Mucosa of rectum (tissue), 2 donors: ENCODE measurements at regions not wholly inside any gene's neighbourhood (a gene's known extent, or its start where the extent isn't known, plus 50 kb on each side); places are given as distances from the start of the nearest gene placed in this dataset.

Experiments used
- H3K27ac ChIP-seq, 2 donors: one replicate each; pipeline ENCODE4 v1.7.0; 2013; ENCODE audit warnings: inconsistent platforms in 2 of 2, low read depth in 2 of 2, low read length in 2 of 2
- H3K27me3 ChIP-seq, 2 donors: one replicate each; pipeline ENCODE4 v1.7.0; 2013; ENCODE audit warnings: low read length in 2 of 2; ENCODE audit not compliant: control insufficient read depth in 2 of 2, insufficient read depth in 2 of 2
- H3K36me3 ChIP-seq, 2 donors: one replicate each; pipeline ENCODE4 v1.7.0; 2013; ENCODE audit warnings: low read length in 2 of 2; ENCODE audit not compliant: control insufficient read depth in 2 of 2, insufficient read depth in 2 of 2
- H3K4me1 ChIP-seq, 2 donors: one replicate each; pipeline ENCODE4 v1.7.0; 2013; ENCODE audit warnings: low read length in 2 of 2, mild to moderate bottlenecking in 1 of 2; ENCODE audit not compliant: control insufficient read depth in 2 of 2, insufficient read depth in 2 of 2
- H3K4me3 ChIP-seq, 2 donors: one replicate each; pipeline ENCODE4 v1.7.0; 2013; ENCODE audit warnings: low read length in 2 of 2
- H3K9ac ChIP-seq, 2 donors: one replicate each; pipeline ENCODE4 v1.7.0; 2013; ENCODE audit warnings: low read length in 2 of 2, low read depth in 1 of 2, mild to moderate bottlenecking in 1 of 2
- H3K9me3 ChIP-seq, 2 donors: one replicate each; pipeline ENCODE4 v1.7.0; 2013; ENCODE audit warnings: low read length in 2 of 2; ENCODE audit not compliant: control insufficient read depth in 2 of 2
- donor health status: healthy.
- donor health status: Normal muscosa, but diverticular disease.

- no peaks in the 10 kb centered on the region for H3K4me1 ChIP-seq
- no peak overlapping the region for H3K9ac ChIP-seq
- peaks cover 0 to 2% of the 10 kb centered on the region in 2 donors for H3K9me3 ChIP-seq
- no peaks in the 10 kb centered on the region for H3K36me3 ChIP-seq
- no peaks in the 10 kb centered on the region for H3K27me3 ChIP-seq
- H3K4me3 ChIP-seq: no peak overlapping the region
- H3K27ac ChIP-seq: no peak overlapping the region
These were observed 215.1 kb upstream of the ADARB2 start for GRCh38 chr10:1952126-1953095.

- no peak overlapping the region for H3K9ac ChIP-seq
- no peak overlapping the region for H3K4me3 ChIP-seq
- H3K36me3 ChIP-seq: no peaks in the 10 kb centered on the region
- no peaks in the 10 kb centered on the region for H3K4me1 ChIP-seq
- no peak overlapping the region for H3K27ac ChIP-seq
- peaks cover 0 to 2% of the 10 kb centered on the region in 2 donors for H3K9me3 ChIP-seq
- H3K27me3 ChIP-seq: no peaks in the 10 kb centered on the region
These were observed 213.6 kb upstream of the ADARB2 start for GRCh38 chr10:1950803-1951495.

GRCh38 chr10:1947464-1948003 lies 210.2 kb upstream of the ADARB2 start:
- H3K4me1 ChIP-seq: no peaks in the 10 kb centered on the region
- H3K27ac ChIP-seq: no peak overlapping the region
- no peak overlapping the region for H3K9ac ChIP-seq
- no peaks in the 10 kb centered on the region for H3K27me3 ChIP-seq
- H3K9me3 ChIP-seq: peaks cover 0 to 2% of the 10 kb centered on the region in 2 donors
- H3K36me3 ChIP-seq: no peaks in the 10 kb centered on the region
- H3K4me3 ChIP-seq: no peak overlapping the region

GRCh38 chr10:1944487-1944886 lies 207.2 kb upstream of the ADARB2 start:
- H3K27ac ChIP-seq: no peak overlapping the region
- no peak overlapping the region for H3K4me3 ChIP-seq
- H3K4me1 ChIP-seq: no peaks in the 10 kb centered on the region
- no peaks in the 10 kb centered on the region for H3K27me3 ChIP-seq
- no peak overlapping the region for H3K9ac ChIP-seq
- peaks cover 0 to under 1% of the 10 kb centered on the region in 2 donors for H3K9me3 ChIP-seq
- no peaks in the 10 kb centered on the region for H3K36me3 ChIP-seq

- Histone ChIP-seq H3K36me3 (no peaks in the 10 kb centered on the region), H3K27me3 (no peaks in the 10 kb centered on the region), H3K4me3 (no peak overlapping the region), H3K9me3 (peaks cover 0 to 2% of the 10 kb centered on the region in 2 donors), H3K27ac (no peak overlapping the region), H3K4me1 (no peaks in the 10 kb centered on the region), H3K9ac (no peak overlapping the region)
These were observed 205.2 kb upstream of the ADARB2 start for GRCh38 chr10:1942478-1942877.

- H3K27ac ChIP-seq: no peak overlapping the region
- H3K9me3 ChIP-seq: peaks cover 0 to 2% of the 10 kb centered on the region in 2 donors
- no peak overlapping the region for H3K4me3 ChIP-seq
- H3K36me3 ChIP-seq: no peaks in the 10 kb centered on the region
- no peaks in the 10 kb centered on the region for H3K4me1 ChIP-seq
- H3K9ac ChIP-seq: no peak overlapping the region
- H3K27me3 ChIP-seq: no peaks in the 10 kb centered on the region
These were observed 201.7 kb upstream of the ADARB2 start for GRCh38 chr10:1939016-1939415.

GRCh38 chr10:1938317-1938716 lies 201.0 kb upstream of the ADARB2 start:
- Histone ChIP-seq H3K4me1 (no peaks in the 10 kb centered on the region), H3K9me3 (peaks cover 0 to 2% of the 10 kb centered on the region in 2 donors), H3K27ac (no peak overlapping the region), H3K27me3 (no peaks in the 10 kb centered on the region), H3K9ac (no peak overlapping the region), H3K4me3 (no peak overlapping the region), H3K36me3 (no peaks in the 10 kb centered on the region)

- peaks cover 0 to 2% of the 10 kb centered on the region in 2 donors for H3K9me3 ChIP-seq
- no peaks in the 10 kb centered on the region for H3K36me3 ChIP-seq
- no peaks in the 10 kb centered on the region for H3K4me1 ChIP-seq
- no peaks in the 10 kb centered on the region for H3K27me3 ChIP-seq
- no peak overlapping the region for H3K4me3 ChIP-seq
- H3K27ac ChIP-seq: no peak overlapping the region
- H3K9ac ChIP-seq: no peak overlapping the region
These were observed 198.6 kb upstream of the ADARB2 start for GRCh38 chr10:1935912-1936311.

- H3K9ac ChIP-seq: no peak overlapping the region
- H3K4me3 ChIP-seq: no peak overlapping the region
- no peaks in the 10 kb centered on the region for H3K4me1 ChIP-seq
- no peaks in the 10 kb centered on the region for H3K27me3 ChIP-seq
- H3K36me3 ChIP-seq: no peaks in the 10 kb centered on the region
- H3K27ac ChIP-seq: no peak overlapping the region
- no peaks in the 10 kb centered on the region for H3K9me3 ChIP-seq
These were observed 195.9 kb upstream of the ADARB2 start for GRCh38 chr10:1933215-1933614.

- no peaks in the 10 kb centered on the region for H3K36me3 ChIP-seq
- H3K4me1 ChIP-seq: no peaks in the 10 kb centered on the region
- H3K27me3 ChIP-seq: no peaks in the 10 kb centered on the region
- H3K27ac ChIP-seq: no peak overlapping the region
- no peak overlapping the region for H3K4me3 ChIP-seq
- H3K9me3 ChIP-seq: no peaks in the 10 kb centered on the region
- H3K9ac ChIP-seq: no peak overlapping the region
These were observed 195.4 kb upstream of the ADARB2 start for GRCh38 chr10:1932692-1933094.
